Esophagus squamous epithelium (tissue), 5 donors: ENCODE measurements at regions not wholly inside any gene's neighbourhood (a gene's known extent, or its start where the extent isn't known, plus 50 kb on each side); places are given as distances from the start of the nearest gene placed in this dataset.

Experiments
- DNase-seq: peaks from one replicate; lab custom pipeline; 2025; lab: John Stamatoyannopoulos, UW
- H3K27ac ChIP-seq, 4 donors: fragments of 200-600 bp; sonication (generic); one replicate each; pipeline ENCODE4 v1.5.1; 2016 to 2019; ENCODE audit warnings: mild to moderate bottlenecking in 1 of 4
- H3K27me3 ChIP-seq, 4 donors: fragments of 200-600 bp; sonication (generic); 1 replicate in 3 of 4; 2 replicates in 1 of 4; pipeline versions ENCODE4 v1.5.1 to v1.6.0; 2017 to 2021; ENCODE audit warnings: antibody characterized with exemption in 1 of 4
- H3K36me3 ChIP-seq, 3 donors: fragments of 200-600 bp; sonication (generic); one replicate each; pipeline ENCODE4 v1.5.1; 2016 to 2019
- H3K4me1 ChIP-seq, 3 donors: fragments of 200-600 bp; sonication (generic); one replicate each; pipeline ENCODE4 v1.5.1; 2017 to 2019
- H3K4me3 ChIP-seq, 4 donors: fragments of 200-600 bp; sonication (generic); 1 replicate in 3 of 4; 2 replicates in 1 of 4; pipeline ENCODE4 v1.5.1; 2016 to 2019; ENCODE audit warnings: mild to moderate bottlenecking in 2 of 4, moderate library complexity in 1 of 4
- H3K9me3 ChIP-seq, 3 donors: fragments of 200-600 bp; sonication (generic); one replicate each; pipeline ENCODE4 v1.5.1; 2016 to 2019
- CTCF ChIP-seq, 6 experiments: fragments of 450-650 bp in 4 of 6; fragments of 200-600 bp in 2 of 6; sonication (generic) in 2 of 6; IDR thresholded peaks; one replicate each; pipeline ENCODE4 v1.5.1; 2016 to 2019; ENCODE audit warnings: antibody characterized with exemption in 6 of 6, mild to moderate bottlenecking in 4 of 6, moderate library complexity in 4 of 6
- POLR2A ChIP-seq, 4 donors: fragments of 450-650 bp; IDR thresholded peaks; one replicate each; pipeline ENCODE4 v1.6.1; 2017; ENCODE audit warnings: antibody characterized with exemption in 4 of 4, mild to moderate bottlenecking in 4 of 4, moderate library complexity in 3 of 4
- WGBS, 2 donors: methylation state at CpG; one replicate each; pipeline ENCODE4 v1.1.5; 2018; 5-methylcytosine and 5-hydroxymethylcytosine counted together
- intact Hi-C: fragments of 100-400 bp; cut with DNase I; formaldehyde crosslinking; loops from one replicate; pipeline ENCODE4 v1.15.0; 2022
- donor health status: DM: yes; HTN: yes; CAD: no.

GRCh38 chr5:167918184-167918812, 373.1 kb upstream of the WWC1 start:
- DNase-seq, result no peak
- intact Hi-C loops, result no loop called here
- Histone ChIP-seq H3K4me3 (no peak overlapping the region), H3K27ac (no peak overlapping the region), H3K4me1 (no peaks in the 10 kb centered on the region), H3K9me3 (no peaks in the 10 kb centered on the region), H3K36me3 (no peaks in the 10 kb centered on the region), H3K27me3 (no peaks in the 10 kb centered on the region)
- no peak for TF ChIP-seq POLR2A (IDR thresholded peaks at IDR 0.05)
- TF ChIP-seq CTCF (IDR thresholded peaks at IDR 0.05), result no peak
- whole genome bisulfite sequencing, 2 donors, result 57 to 71% methylated on average over 9 to 11 of the region's 11 CpGs

GRCh38 chr5:167918813-167919483, 372.5 kb upstream of the WWC1 start:
- no peak for DNase-seq
- 64 to 67% methylated on average over 10 to 11 of the region's 11 CpGs for WGBS, 2 donors
- no peaks in the 10 kb centered on the region for H3K4me1 ChIP-seq
- no peaks in the 10 kb centered on the region for H3K27me3 ChIP-seq
- H3K27ac ChIP-seq, result no peak overlapping the region
- H3K9me3 ChIP-seq, result no peaks in the 10 kb centered on the region
- TF ChIP-seq POLR2A (IDR thresholded peaks at IDR 0.05) (no peak), CTCF (IDR thresholded peaks at IDR 0.05) (no peak)
- intact Hi-C loops, result no loop called here
- no peaks in the 10 kb centered on the region for H3K36me3 ChIP-seq
- no peak overlapping the region for H3K4me3 ChIP-seq

- Histone ChIP-seq H3K27ac (no peak overlapping the region), H3K4me3 (no peak overlapping the region), H3K4me1 (no peaks in the 10 kb centered on the region), H3K27me3 (no peaks in the 10 kb centered on the region), H3K9me3 (no peaks in the 10 kb centered on the region), H3K36me3 (no peaks in the 10 kb centered on the region)
- no peak for DNase-seq
- intact Hi-C loops, result no loop called here
- 20 to 22% methylated on average over 2 of the region's 2 CpGs for WGBS, 2 donors
- TF ChIP-seq CTCF (IDR thresholded peaks at IDR 0.05), result no peak
Measured at GRCh38 chr5:167920589-167920988, 370.9 kb upstream of the WWC1 start.

GRCh38 chr5:167921796-167922195, 369.6 kb upstream of the WWC1 start:
- Histone ChIP-seq H3K4me1 (no peaks in the 10 kb centered on the region), H3K36me3 (no peaks in the 10 kb centered on the region), H3K4me3 (no peak overlapping the region), H3K27me3 (no peaks in the 10 kb centered on the region), H3K27ac (no peak overlapping the region), H3K9me3 (no peaks in the 10 kb centered on the region)
- no peak for DNase-seq
- intact Hi-C loops, result no loop called here
- no peak for TF ChIP-seq CTCF (IDR thresholded peaks at IDR 0.05)
- TF ChIP-seq POLR2A (IDR thresholded peaks at IDR 0.05), result no peak

- intact Hi-C loops, result no loop called here
- Histone ChIP-seq H3K4me1 (no peaks in the 10 kb centered on the region), H3K27ac (no peak overlapping the region), H3K27me3 (no peaks in the 10 kb centered on the region), H3K4me3 (no peak overlapping the region), H3K9me3 (no peaks in the 10 kb centered on the region), H3K36me3 (no peaks in the 10 kb centered on the region)
- 80 to 82% methylated on average over 4 of the region's 4 CpGs for WGBS, 2 donors
- DNase-seq, result no peak
- TF ChIP-seq CTCF (IDR thresholded peaks at IDR 0.05) (no peak), POLR2A (IDR thresholded peaks at IDR 0.05) (no peak)
Measured at GRCh38 chr5:167923396-167923795, 368.0 kb upstream of the WWC1 start.
